Lung (tissue), 11 donors: ENCODE measurements at regions not wholly inside any gene's neighbourhood (a gene's known extent, or its start where the extent isn't known, plus 50 kb on each side); places are given as distances from the start of the nearest gene placed in this dataset.
A peak's percentile ranks its signal among the peaks of the same experiment; 100 is the strongest.

Source experiments
- ATAC-seq: fragments of 200-7000 bp; cut with Tn5 transposase; one replicate; pipeline ENCODE4 v1.9.1; 2020; ENCODE audit warnings: moderate number of reproducible peaks; ENCODE audit not compliant: insufficient read depth, low FRiP score
- DNase-seq, 3 donors: peaks; one replicate each; pipeline ENCODE4 v3.0.0-alpha.2; 2013 to 2017
- H3K27ac ChIP-seq, 2 donors: one replicate each; pipeline ENCODE4 v1.5.1; 2013; ENCODE audit warnings: mild to moderate bottlenecking in 2 of 2, moderate library complexity in 2 of 2, control low read depth in 1 of 2, inconsistent platforms in 1 of 2, low read depth in 1 of 2, low read length in 1 of 2
- H3K27me3 ChIP-seq, 3 donors: one replicate each; pipeline ENCODE4 v1.5.1; 2013; ENCODE audit warnings: low read length in 2 of 3; ENCODE audit not compliant: control insufficient read depth in 3 of 3, insufficient read depth in 3 of 3
- H3K36me3 ChIP-seq, 4 donors: one replicate each; pipeline ENCODE4 v1.5.1; 2013; ENCODE audit warnings: low read length in 4 of 4, mild to moderate bottlenecking in 1 of 4, moderate library complexity in 1 of 4; ENCODE audit not compliant: control insufficient read depth in 4 of 4, insufficient read depth in 4 of 4
- H3K4me1 ChIP-seq, 5 donors: one replicate each; pipeline ENCODE4 v1.5.1; 2013; ENCODE audit warnings: low read length in 5 of 5, mild to moderate bottlenecking in 2 of 5, moderate library complexity in 1 of 5; ENCODE audit not compliant: control insufficient read depth in 5 of 5, insufficient read depth in 5 of 5
- H3K4me3 ChIP-seq: one replicate; pipeline ENCODE4 v1.5.1; 2013; ENCODE audit warnings: mild to moderate bottlenecking, control low read depth, moderate library complexity
- H3K9ac ChIP-seq, 2 donors: one replicate each; pipeline ENCODE4 v1.5.1; 2013; ENCODE audit warnings: low read length in 2 of 2, control low read depth in 1 of 2; ENCODE audit not compliant: insufficient read depth in 1 of 2
- H3K9me3 ChIP-seq, 4 donors: one replicate each; pipeline ENCODE4 v1.5.1; 2013; ENCODE audit warnings: low read length in 3 of 4, mild to moderate bottlenecking in 1 of 4, moderate library complexity in 1 of 4; ENCODE audit not compliant: control insufficient read depth in 4 of 4, insufficient read depth in 3 of 4
- CTCF ChIP-seq: IDR thresholded peaks from 2 replicates; pipeline ENCODE4 v1.5.1; 2012; ENCODE audit warnings: mild to moderate bottlenecking; ENCODE audit errors: control extremely low read depth, extremely low read depth
- WGBS, 2 donors: extraction: QIAGEN DNeasy Blood & Tissue Kit; methylation state at CpG; one replicate each; pipeline ENCODE4 v1.1.7; 2013; 5-methylcytosine and 5-hydroxymethylcytosine counted together
- donor health status: control.
- donor health status: control.
- donor health status: Bipolar disorder and iron deficiency.
- donor health status: healthy.
- donor health status: DM: yes; HTN: yes; CAD: no.

GRCh38 chr11:90774727-90775566 lies 552.1 kb upstream of the CHORDC1 start:
- H3K9me3 ChIP-seq: peaks cover 0 to 1% (median 0%) of the 10 kb centered on the region in 4 donors
- H3K4me1 ChIP-seq: no peaks in the 10 kb centered on the region
- 83 to 85% methylated on average over 13 of the region's 13 CpGs for WGBS, 2 donors
- no peaks in the 10 kb centered on the region for H3K27me3 ChIP-seq
- no peak overlapping the region for H3K27ac ChIP-seq
- no peak for TF ChIP-seq CTCF
- no peak for DNase-seq
- no peak for ATAC-seq
- H3K9ac ChIP-seq: no peak overlapping the region
- no peaks in the 10 kb centered on the region for H3K36me3 ChIP-seq
- no peak overlapping the region for H3K4me3 ChIP-seq

- DNase-seq (no peak), ATAC-seq (no peak)
- Histone ChIP-seq H3K36me3 (no peaks in the 10 kb centered on the region), H3K4me3 (no peak overlapping the region), H3K4me1 (peaks cover 0 to 6% (median 0%) of the 10 kb centered on the region in 5 donors), H3K27ac (no peak overlapping the region), H3K27me3 (no peaks in the 10 kb centered on the region), H3K9ac (no peak overlapping the region), H3K9me3 (peaks cover 0 to 4% (median 0%) of the 10 kb centered on the region in 4 donors)
- no peak for TF ChIP-seq CTCF
- 90 to 94% methylated on average over 3 of the region's 3 CpGs for WGBS, 2 donors
Observed at GRCh38 chr11:90770007-90770406, 547.2 kb upstream of the CHORDC1 start.

- Histone ChIP-seq H3K36me3 (no peaks in the 10 kb centered on the region), H3K4me1 (peaks cover 0 to 6% (median 0%) of the 10 kb centered on the region in 5 donors)
Observed at GRCh38 chr11:90766121-90766520, 543.3 kb upstream of the CHORDC1 start.

More at GRCh38 chr11:90766121-90766520, 543.3 kb upstream of the CHORDC1 start:
- no peak overlapping the region for H3K27ac ChIP-seq
- TF ChIP-seq CTCF: no peak
- DNase-seq (peak in 2 of 3 donors; percentile 7), ATAC-seq (no peak)
- no peak overlapping the region for H3K9ac ChIP-seq
- WGBS, 2 donors: 76 to 84% methylated on average over 3 of the region's 3 CpGs
- H3K27me3 ChIP-seq: no peaks in the 10 kb centered on the region
- H3K4me3 ChIP-seq: no peak overlapping the region
- H3K9me3 ChIP-seq: peaks cover 0 to 4% (median 0%) of the 10 kb centered on the region in 4 donors
